Ectodermal cell (in vitro differentiated cells): ENCODE measurements at regions not wholly inside any gene's neighbourhood (a gene's known extent, or its start where the extent isn't known, plus 50 kb on each side); places are given as distances from the start of the nearest gene placed in this dataset.

ENCODE experiments used
- H3K27ac ChIP-seq: 2 replicates; pipeline ENCODE4 v1.7.0; 2013; ENCODE audit warnings: mild to moderate bottlenecking, low read depth, low read length; ENCODE audit not compliant: insufficient read depth, poor library complexity, severe bottlenecking
- H3K27me3 ChIP-seq: 2 replicates; pipeline ENCODE4 v1.7.0; 2013; ENCODE audit warnings: mild to moderate bottlenecking, low read length; ENCODE audit not compliant: insufficient read depth, control insufficient read depth, poor library complexity, severe bottlenecking
- H3K36me3 ChIP-seq: one replicate; pipeline ENCODE4 v1.7.0; 2013; ENCODE audit warnings: low read length; ENCODE audit not compliant: control insufficient read depth, insufficient read depth
- H3K4me1 ChIP-seq: one replicate; pipeline ENCODE4 v1.7.0; 2013; ENCODE audit warnings: low read length; ENCODE audit not compliant: control insufficient read depth, insufficient read depth
- H3K4me3 ChIP-seq: 2 replicates; pipeline ENCODE4 v1.7.0; 2013; ENCODE audit warnings: low read depth, low read length, control low read depth; ENCODE audit not compliant: insufficient read depth
- H3K9me3 ChIP-seq: 2 replicates; pipeline ENCODE4 v1.7.0; 2013; ENCODE audit warnings: mild to moderate bottlenecking, low read length, moderate library complexity; ENCODE audit not compliant: control insufficient read depth
- WGBS, 2 experiments: methylation state at CpG; one replicate each; pipeline ENCODE4 v1.1.7; 2013; ENCODE audit warnings: missing lambda C conversion rate in 2 of 2; 5-methylcytosine and 5-hydroxymethylcytosine counted together

GRCh38 chr12:97778111-97778510 is 315.5 kb downstream of the RMST start:
- H3K9me3 ChIP-seq: no peaks in the 10 kb centered on the region
- no peaks in the 10 kb centered on the region for H3K4me1 ChIP-seq
- 93 to 95% methylated on average over 3 of the region's 3 CpGs for WGBS, 2 experiments
- no peaks in the 10 kb centered on the region for H3K36me3 ChIP-seq
- H3K4me3 ChIP-seq: no peak overlapping the region
- H3K27me3 ChIP-seq: no peaks in the 10 kb centered on the region
- H3K27ac ChIP-seq: no peak overlapping the region

- Histone ChIP-seq H3K9me3 (no peaks in the 10 kb centered on the region), H3K4me3 (no peak overlapping the region), H3K27me3 (no peaks in the 10 kb centered on the region), H3K4me1 (no peaks in the 10 kb centered on the region), H3K36me3 (no peaks in the 10 kb centered on the region), H3K27ac (no peak overlapping the region)
- WGBS, 2 experiments: 95 to 97% methylated on average over 5 of the region's 5 CpGs
These were observed 318.7 kb downstream of the RMST start for GRCh38 chr12:97781342-97781741.

- Histone ChIP-seq H3K27me3 (no peaks in the 10 kb centered on the region), H3K4me3 (no peak overlapping the region), H3K9me3 (no peaks in the 10 kb centered on the region), H3K27ac (no peak overlapping the region), H3K36me3 (no peaks in the 10 kb centered on the region), H3K4me1 (no peaks in the 10 kb centered on the region)
These were observed 322.3 kb downstream of the RMST start for GRCh38 chr12:97784904-97785303.

- whole genome bisulfite sequencing, 2 experiments: 67% methylated on average over 1 of the region's 1 CpG; no CpG with 5 or more reads in 1 of the 2 experiments
- H3K27ac ChIP-seq: no peak overlapping the region
- H3K27me3 ChIP-seq: no peaks in the 10 kb centered on the region
These were observed 327.7 kb downstream of the RMST start for GRCh38 chr12:97790281-97790680.

GRCh38 chr12:97797473-97797872 is 334.9 kb downstream of the RMST start:
- Histone ChIP-seq H3K36me3 (peaks cover 3% of the 10 kb centered on the region), H3K4me3 (no peak overlapping the region), H3K27me3 (no peaks in the 10 kb centered on the region), H3K27ac (no peak overlapping the region), H3K4me1 (no peaks in the 10 kb centered on the region), H3K9me3 (no peaks in the 10 kb centered on the region)
- 88 to 96% methylated on average over 3 of the region's 3 CpGs for WGBS, 2 experiments

More at GRCh38 chr12:97790281-97790680, 327.7 kb downstream of the RMST start:
- H3K4me1 ChIP-seq: no peaks in the 10 kb centered on the region
- H3K36me3 ChIP-seq: peaks cover 4% of the 10 kb centered on the region
- no peak overlapping the region for H3K4me3 ChIP-seq
- no peaks in the 10 kb centered on the region for H3K9me3 ChIP-seq

- Histone ChIP-seq H3K36me3 (no peaks in the 10 kb centered on the region), H3K4me1 (peaks cover 5% of the 10 kb centered on the region), H3K9me3 (no peaks in the 10 kb centered on the region), H3K4me3 (no peak overlapping the region), H3K27ac (no peak overlapping the region), H3K27me3 (no peaks in the 10 kb centered on the region)
- 90 to 93% methylated on average over 3 of the region's 3 CpGs for WGBS, 2 experiments
These were observed 338.0 kb downstream of the RMST start for GRCh38 chr12:97800561-97800960.

- WGBS, 2 experiments: 93 to 95% methylated on average over 5 of the region's 5 CpGs
These were observed 339.0 kb downstream of the RMST start for GRCh38 chr12:97801471-97802059.

GRCh38 chr12:97805146-97805545 is 342.5 kb downstream of the RMST start:
- H3K36me3 ChIP-seq: no peaks in the 10 kb centered on the region

More at GRCh38 chr12:97801471-97802059, 339.0 kb downstream of the RMST start:
- H3K4me1 ChIP-seq: peaks cover 5% of the 10 kb centered on the region
- H3K9me3 ChIP-seq: no peaks in the 10 kb centered on the region
- H3K36me3 ChIP-seq: no peaks in the 10 kb centered on the region
- H3K4me3 ChIP-seq: no peak overlapping the region
- no peaks in the 10 kb centered on the region for H3K27me3 ChIP-seq
- H3K27ac ChIP-seq: no peak overlapping the region

GRCh38 chr12:97813301-97813700 is 350.7 kb downstream of the RMST start:
- Histone ChIP-seq H3K4me3 (no peak overlapping the region), H3K36me3 (no peaks in the 10 kb centered on the region), H3K27ac (no peak overlapping the region), H3K4me1 (no peaks in the 10 kb centered on the region), H3K9me3 (no peaks in the 10 kb centered on the region), H3K27me3 (no peaks in the 10 kb centered on the region)
- WGBS, 2 experiments: 86% methylated on average over 2 of the region's 2 CpGs; no CpG with 5 or more reads in 1 of the 2 experiments

More at GRCh38 chr12:97805146-97805545, 342.5 kb downstream of the RMST start:
- no peaks in the 10 kb centered on the region for H3K9me3 ChIP-seq
- no peak overlapping the region for H3K27ac ChIP-seq
- H3K27me3 ChIP-seq: no peaks in the 10 kb centered on the region
- no peak overlapping the region for H3K4me3 ChIP-seq
- peaks cover 5% of the 10 kb centered on the region for H3K4me1 ChIP-seq
- WGBS, 2 experiments: 55 to 67% methylated on average over 8 of the region's 8 CpGs

- Histone ChIP-seq H3K27ac (no peak overlapping the region), H3K36me3 (no peaks in the 10 kb centered on the region), H3K27me3 (no peaks in the 10 kb centered on the region), H3K4me3 (no peak overlapping the region), H3K9me3 (no peaks in the 10 kb centered on the region), H3K4me1 (no peaks in the 10 kb centered on the region)
- 87 to 92% methylated on average over 4 of the region's 4 CpGs for WGBS, 2 experiments
These were observed 359.2 kb downstream of the RMST start for GRCh38 chr12:97821806-97822205.

GRCh38 chr12:97835541-97835940 is 372.9 kb downstream of the RMST start:
- H3K4me1 ChIP-seq: no peaks in the 10 kb centered on the region
- no peaks in the 10 kb centered on the region for H3K36me3 ChIP-seq
- H3K9me3 ChIP-seq: no peaks in the 10 kb centered on the region
- 89 to 90% methylated on average over 4 of the region's 4 CpGs for WGBS, 2 experiments
- H3K4me3 ChIP-seq: no peak overlapping the region
- H3K27ac ChIP-seq: no peak overlapping the region
- no peaks in the 10 kb centered on the region for H3K27me3 ChIP-seq
